LNCaP clone FGC (cell line): ENCODE measurements at regions not wholly inside any gene's neighbourhood (a gene's known extent, or its start where the extent isn't known, plus 50 kb on each side); places are given as distances from the start of the nearest gene placed in this dataset.

Experiments used
- DNase-seq: peaks from one replicate; pipeline ENCODE4 v3.0.0-alpha.2; 2011; ENCODE audit warnings: low read depth
- H3K4me3 ChIP-seq: 2 replicates; pipeline ENCODE4 v1.5.1; 2011; ENCODE audit warnings: mild to moderate bottlenecking, low read depth, low read length, control low read depth
- CTCF ChIP-seq: IDR thresholded peaks from 2 replicates; pipeline ENCODE4 v1.5.1; 2012; ENCODE audit warnings: mild to moderate bottlenecking; ENCODE audit not compliant: control insufficient read depth, insufficient read depth; ENCODE audit errors: extremely low read depth

- no peak overlapping the region for H3K4me3 ChIP-seq
- TF ChIP-seq CTCF = no peak
- DNase-seq = no peak
These were observed 51.5 kb upstream of the DDR1 start for GRCh38 chr6:30832864-30833263.

- no peak overlapping the region for H3K4me3 ChIP-seq
- DNase-seq = no peak
- TF ChIP-seq CTCF = no peak
These were observed 53.9 kb upstream of the DDR1 start for GRCh38 chr6:30830438-30830837.

GRCh38 chr6:30829639-30830255 lies 54.6 kb upstream of the DDR1 start:
- no peak for DNase-seq
- no peak for TF ChIP-seq CTCF
- no peak overlapping the region for H3K4me3 ChIP-seq

GRCh38 chr6:30829033-30829432 lies 55.3 kb upstream of the DDR1 start:
- no peak for DNase-seq
- no peak overlapping the region for H3K4me3 ChIP-seq
- no peak for TF ChIP-seq CTCF

GRCh38 chr6:30828027-30828962 lies 56.0 kb upstream of the DDR1 start:
- TF ChIP-seq CTCF = peak; percentile 79
- DNase-seq = peak; percentile 71
- H3K4me3 ChIP-seq = no peak overlapping the region

- TF ChIP-seq CTCF = no peak
- no peak overlapping the region for H3K4me3 ChIP-seq
- no peak for DNase-seq
These were observed 57.4 kb upstream of the DDR1 start for GRCh38 chr6:30826961-30827342.

GRCh38 chr6:30824698-30825097 lies 59.6 kb upstream of the DDR1 start:
- no peak for DNase-seq
- no peak for TF ChIP-seq CTCF
- no peak overlapping the region for H3K4me3 ChIP-seq
